IMR-90 (cell line): ENCODE measurements at regions not wholly inside any gene's neighbourhood (a gene's known extent, or its start where the extent isn't known, plus 50 kb on each side); places are given as distances from the start of the nearest gene placed in this dataset.

Experiments used
- ATAC-seq: fragments of 200-7000 bp; cut with Tn5 transposase; 2 replicates; pipeline ENCODE4 v1.9.1; 2020; ENCODE audit warnings: low read depth, mild to moderate bottlenecking, moderate library complexity
- BruUV-seq: library from RNA; stranded (reverse); fragments of 400-500 nt; replicated peaks from 2 replicates; lab custom pipeline; 2021; lab: Mats Ljungman, UMichigan
- CTCF ChIA-PET: fragments of 300-600 bp; formaldehyde crosslinking; extraction: SDS; loops from one replicate; lab custom pipeline; 2021; ENCODE audit warnings: antibody characterized with exemption; lab: Yijun Ruan, JAX
- POLR2A ChIA-PET: fragments of 300-600 bp; sonication (Branson Sonifier 250); formaldehyde crosslinking; loops from one replicate; lab custom pipeline; 2022; ENCODE audit warnings: antibody characterized with exemption; ENCODE audit not compliant: unreplicated experiment; lab: Charles Lee
- DNase-seq: peaks from one replicate; pipeline ENCODE4 v3.0.0; 2013
- H2AFZ ChIP-seq: replicated peaks from 2 replicates; pipeline ENCODE3; 2013; ENCODE audit warnings: low read length, mild to moderate bottlenecking; ENCODE audit not compliant: poor library complexity
- H2AK5ac ChIP-seq: 2 replicates; pipeline ENCODE4 v1.6.1; 2013; ENCODE audit warnings: low read depth, low read length, inconsistent platforms
- H2AK9ac ChIP-seq: replicated peaks from 2 replicates; pipeline ENCODE3; 2013; ENCODE audit warnings: mild to moderate bottlenecking, low read depth, low read length, moderate library complexity; ENCODE audit not compliant: poor library complexity
- H2BK120ac ChIP-seq: 2 replicates; pipeline ENCODE4 v1.6.1; 2013; ENCODE audit warnings: low read depth, low read length, inconsistent platforms
- H2BK15ac ChIP-seq: 3 replicates; pipeline ENCODE4 v1.6.1; 2013; ENCODE audit warnings: low read depth, low read length, inconsistent platforms
- H2BK20ac ChIP-seq: 2 replicates; pipeline ENCODE4 v1.6.1; 2013; ENCODE audit warnings: low read depth, mild to moderate bottlenecking, inconsistent platforms, low read length, moderate library complexity
- H2BK5ac ChIP-seq: 2 replicates; pipeline ENCODE4 v1.6.1; 2013; ENCODE audit warnings: mild to moderate bottlenecking, low read depth, low read length, inconsistent platforms; ENCODE audit not compliant: poor library complexity, severe bottlenecking
- H3K14ac ChIP-seq: replicated peaks from 2 replicates; pipeline ENCODE4 v1.6.1; 2013; ENCODE audit warnings: low read depth, low read length, inconsistent platforms
- H3K18ac ChIP-seq: 2 replicates; pipeline ENCODE4 v1.6.1; 2013; ENCODE audit warnings: low read depth, low read length, control low read depth
- H3K23ac ChIP-seq: 2 replicates; pipeline ENCODE4 v1.6.1; 2013; ENCODE audit warnings: low read depth, low read length, inconsistent platforms
- H3K27ac ChIP-seq: 2 replicates; pipeline ENCODE4 v1.5.1; 2013; ENCODE audit warnings: mild to moderate bottlenecking, control low read depth, low read length; ENCODE audit not compliant: insufficient read depth
- H3K27me3 ChIP-seq: 2 replicates; pipeline ENCODE4 v1.6.1; 2013; ENCODE audit warnings: low read length; ENCODE audit not compliant: control insufficient read depth, insufficient read depth
- H3K36me3 ChIP-seq: 2 replicates; pipeline ENCODE4 v1.6.1; 2013; ENCODE audit warnings: low read length, mixed read lengths; ENCODE audit not compliant: control insufficient read depth, insufficient read depth
- H3K4ac ChIP-seq: 2 replicates; pipeline ENCODE4 v1.6.1; 2013; ENCODE audit warnings: low read depth, low read length, inconsistent platforms
- H3K4me1 ChIP-seq: 2 replicates; pipeline ENCODE4 v1.6.1; 2013; ENCODE audit warnings: low read length, mixed read lengths; ENCODE audit not compliant: control insufficient read depth, insufficient read depth
- H3K4me2 ChIP-seq: 2 replicates; pipeline ENCODE4 v1.6.1; 2013; ENCODE audit warnings: low read depth, mild to moderate bottlenecking, control low read depth, low read length, moderate library complexity
- H3K4me3 ChIP-seq: 2 replicates; pipeline ENCODE4 v1.5.1; 2013; ENCODE audit warnings: low read depth, mild to moderate bottlenecking, control low read depth, low read length, moderate library complexity; ENCODE audit not compliant: insufficient read depth
- H3K56ac ChIP-seq: 2 replicates; pipeline ENCODE4 v1.6.1; 2013; ENCODE audit warnings: low read length, inconsistent platforms; ENCODE audit not compliant: insufficient read depth; ENCODE audit errors: extremely low read depth
- H3K79me1 ChIP-seq, 2 experiments: 2 replicates each; pipeline ENCODE4 v1.6.1; 2013; ENCODE audit warnings: low read length in 2 of 2, inconsistent platforms in 1 of 2, low read depth in 1 of 2
- H3K9ac ChIP-seq: 2 replicates; pipeline ENCODE4 v1.6.1; 2013; ENCODE audit warnings: low read depth, low read length, control low read depth
- H3K9me1 ChIP-seq: 2 replicates; pipeline ENCODE4 v1.6.1; 2013; ENCODE audit warnings: low read length, inconsistent platforms; ENCODE audit not compliant: insufficient read depth
- H3K9me3 ChIP-seq: 2 replicates; pipeline ENCODE4 v1.6.1; 2013; ENCODE audit warnings: low read length; ENCODE audit not compliant: control insufficient read depth, insufficient read depth
- H4K20me1 ChIP-seq: 2 replicates; pipeline ENCODE4 v1.6.1; 2013; ENCODE audit warnings: low read length, inconsistent platforms; ENCODE audit not compliant: insufficient read depth
- H4K5ac ChIP-seq: 2 replicates; pipeline ENCODE4 v1.6.1; 2013; ENCODE audit warnings: mild to moderate bottlenecking, low read depth, low read length, control low read depth
- H4K8ac ChIP-seq, 2 experiments: 2 replicates each; pipeline ENCODE4 v1.6.1; 2013; ENCODE audit warnings: low read depth in 2 of 2, low read length in 2 of 2, control low read depth in 1 of 2, inconsistent platforms in 1 of 2
- H4K91ac ChIP-seq: 2 replicates; pipeline ENCODE4 v1.6.1; 2013; ENCODE audit warnings: low read depth, low read length, inconsistent platforms; ENCODE audit not compliant: insufficient read depth
- CEBPB ChIP-seq: IDR thresholded peaks from 2 replicates; pipeline ENCODE4 v1.6.1; 2012; ENCODE audit warnings: low read depth, low read length, improper control_type of control experiment
- MXI1 ChIP-seq: IDR thresholded peaks from 2 replicates; pipeline ENCODE4 v1.6.1; 2012; ENCODE audit warnings: low read depth, mild to moderate bottlenecking, low read length, moderate library complexity, borderline replicate concordance
- NFE2L2 ChIP-seq: fragments of 150-350 bp; IDR thresholded peaks from 2 replicates; pipeline ENCODE4 v1.6.1; 2016; ENCODE audit warnings: low read depth, mild to moderate bottlenecking, low read length
- POLR2A ChIP-seq: IDR thresholded peaks from 2 replicates; pipeline ENCODE4 v1.6.1; 2012; ENCODE audit warnings: mild to moderate bottlenecking, low read depth, low read length
- RCOR1 ChIP-seq: IDR thresholded peaks from 2 replicates; pipeline ENCODE4 v1.6.1; 2012; ENCODE audit warnings: mild to moderate bottlenecking, low read length, improper control_type of control experiment; ENCODE audit not compliant: insufficient replicate concordance
- RFX5 ChIP-seq: IDR thresholded peaks from 2 replicates; pipeline ENCODE4 v1.8.0; 2012; ENCODE audit warnings: low read depth, mild to moderate bottlenecking, low read length, moderate library complexity
- SMC3 ChIP-seq: fragments of 150-350 bp; IDR thresholded peaks from 2 replicates; pipeline ENCODE4 v1.6.1; 2016; ENCODE audit warnings: low read depth, mild to moderate bottlenecking, antibody characterized with exemption, low read length, moderate library complexity
- WGBS, 2 experiments: methylation state at CpG; one replicate each; pipeline versions ENCODE4 v1.1.5 to v1.1.7; 2013; ENCODE audit warnings: missing lambda C conversion rate in 2 of 2; ENCODE audit not compliant: insufficient read length in 1 of 2; ENCODE audit errors: extremely low coverage in 2 of 2; 5-methylcytosine and 5-hydroxymethylcytosine counted together
- dilution Hi-C: fragments of 300-500 bp; cut with HindIII; formaldehyde crosslinking; loops from one replicate; pipeline ENCODE4 v1.14.3; 2018; ENCODE audit warnings: low sequenced_read_pairs; ENCODE audit not compliant: unreplicated experiment
- in situ Hi-C: fragments of 300-500 bp; cut with MboI; formaldehyde crosslinking; loops from 3 replicates; pipeline ENCODE4 v1.14.3; 2019; ENCODE audit warnings: low sequenced_read_pairs, inconsistent platforms, mixed read lengths
- intact Hi-C: fragments of 100-400 bp; cut with micrococcal nuclease; formaldehyde crosslinking; loops from 2 replicates; pipeline ENCODE4 v1.10.0; 2022

GRCh38 chr6:51490101-51490500 is 597.3 kb downstream of the PKHD1 start:
- in situ Hi-C loops: no loop called here

More at GRCh38 chr6:51490101-51490500, 597.3 kb downstream of the PKHD1 start:
- ChIA-PET CTCF (no interaction called here), POLR2A (no interaction called here)
- DNase-seq: no peak
- no peak overlapping the region for H2AK5ac ChIP-seq
- no peaks in the 10 kb centered on the region for H3K79me1 ChIP-seq
- H3K56ac ChIP-seq: no peak overlapping the region
- H2AK9ac ChIP-seq: no peak overlapping the region
- dilution Hi-C loops (no loop called here), intact Hi-C loops (no loop called here)
- no peaks in the 10 kb centered on the region for H3K36me3 ChIP-seq
- no peak overlapping the region for H4K91ac ChIP-seq
- no peaks in the 10 kb centered on the region for H3K9me1 ChIP-seq
- H3K4me1 ChIP-seq: no peaks in the 10 kb centered on the region
- H3K18ac ChIP-seq: no peak overlapping the region
- H4K8ac ChIP-seq: no peak overlapping the region
- H2BK20ac ChIP-seq: no peak overlapping the region
- H2AFZ ChIP-seq: no peak overlapping the region
- no peak overlapping the region for H3K4ac ChIP-seq
- no peak overlapping the region for H2BK120ac ChIP-seq
- H3K14ac ChIP-seq: no peak overlapping the region
- no peaks in the 10 kb centered on the region for H4K20me1 ChIP-seq
- H3K27me3 ChIP-seq: no peaks in the 10 kb centered on the region
- no peak overlapping the region for H2BK15ac ChIP-seq
- no peak overlapping the region for H3K27ac ChIP-seq
- BruUV-seq: no TSS peak
- no peak overlapping the region for H3K9ac ChIP-seq
- WGBS, 2 experiments: no CpG with 5 or more reads among the region's 1 CpG
- no peak for TF ChIP-seq RFX5
- no peak for TF ChIP-seq MXI1
- TF ChIP-seq RCOR1: no peak
- no peak for TF ChIP-seq CEBPB
- no peak for TF ChIP-seq SMC3
- no peak for TF ChIP-seq NFE2L2
- TF ChIP-seq POLR2A: no peak
- no peak overlapping the region for H4K5ac ChIP-seq
- no peak overlapping the region for H3K4me3 ChIP-seq
- no peak for ATAC-seq
- H2BK5ac ChIP-seq: no peak overlapping the region
- no peak overlapping the region for H3K23ac ChIP-seq
- H3K4me2 ChIP-seq: no peak overlapping the region
- peaks cover 10% of the 10 kb centered on the region for H3K9me3 ChIP-seq
